ENCODE measurements at regions not wholly inside any gene's neighbourhood (a gene's known extent, or its start where the extent isn't known, plus 50 kb on each side); places are given as distances from the start of the nearest gene placed in this dataset.

DNA sequence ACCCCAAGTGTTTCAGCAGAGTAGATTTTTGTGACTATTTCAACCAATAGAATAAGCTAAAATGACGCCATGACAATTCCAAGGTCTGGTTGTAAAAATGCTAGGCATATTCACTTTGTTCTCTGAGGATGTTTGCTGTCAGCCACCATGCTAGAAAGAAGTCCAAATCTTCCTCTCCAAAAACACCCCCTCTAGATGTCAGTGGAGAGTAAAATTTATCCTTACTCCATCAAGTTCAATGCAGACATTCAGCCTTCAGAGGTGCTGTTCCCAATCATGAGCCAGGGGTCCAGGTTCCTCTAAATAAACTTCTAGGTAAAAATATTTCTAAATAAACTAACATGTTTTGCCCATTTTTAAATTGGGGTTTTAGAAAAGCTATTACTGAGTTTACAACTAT is 395.4 kb upstream of the ADAMTS5 start:
- H3K4ac ChIP-seq (ENCODE audit: low read depth in 1 of 2, low read length in 2 of 2), result no peak overlapping the region
- no peak overlapping the region for H2BK12ac ChIP-seq (ENCODE audit: low read length in 2 of 2)
- no peaks in the 10 kb centered on the region for H3K27me3 ChIP-seq (ENCODE audit: control insufficient read depth in 1 of 2, insufficient read depth in 1 of 2, low read length in 2 of 2)
- no peak overlapping the region for H4K91ac ChIP-seq (ENCODE audit: low read length)
- H2BK5ac ChIP-seq (ENCODE audit: low read depth, low read length, poor library complexity, severe bottlenecking), result no peak overlapping the region
- no peak for DNase-seq
- no peak overlapping the region for H3K27ac ChIP-seq (ENCODE audit: low read length, poor library complexity, severe bottlenecking)
- H3K4me3 ChIP-seq (ENCODE audit: insufficient read depth in 1 of 2, low read depth in 1 of 2, low read length in 2 of 2), result no peak overlapping the region
- H3K18ac ChIP-seq (ENCODE audit: low read depth in 1 of 2, low read length in 2 of 2), result peak overlapping the region in 1 of 2 experiments; percentile 21
- peaks cover 2% of the 10 kb centered on the region for H3K4me1 ChIP-seq (ENCODE audit: control insufficient read depth, insufficient read depth, low read depth, low read length)
- H2BK15ac ChIP-seq (ENCODE audit: low read depth, poor library complexity, severe bottlenecking), result no peak overlapping the region
- H3K79me1 ChIP-seq (replicated peaks; ENCODE audit: low read length, poor library complexity, severe bottlenecking), result no peaks in the 10 kb centered on the region
- no peak overlapping the region for H3K23ac ChIP-seq (ENCODE audit: low read length in 2 of 2)
- no peak overlapping the region for H2AFZ ChIP-seq (ENCODE audit: low read depth, low read length)
- H3K36me3 ChIP-seq (ENCODE audit: control insufficient read depth in 1 of 2, insufficient read depth in 2 of 2, low read depth in 1 of 2, low read length in 2 of 2), result no peaks in the 10 kb centered on the region
- no peak overlapping the region for H4K8ac ChIP-seq (ENCODE audit: low read length)
- H3K14ac ChIP-seq (ENCODE audit: low read length in 2 of 2), result no peak overlapping the region
- no peak overlapping the region for H3K4me2 ChIP-seq (ENCODE audit: low read length, poor library complexity, severe bottlenecking)
- no CpG with 5 or more reads among the region's 1 CpG for WGBS
- H2AK5ac ChIP-seq (ENCODE audit: low read length, severe bottlenecking), result no peak overlapping the region
- H3K9ac ChIP-seq (ENCODE audit: low read length), result no peak overlapping the region
- H2BK120ac ChIP-seq (ENCODE audit: low read depth, low read length), result no peak overlapping the region
- no peaks in the 10 kb centered on the region for H3K9me3 ChIP-seq (ENCODE audit: control insufficient read depth, low read length)

DNA sequence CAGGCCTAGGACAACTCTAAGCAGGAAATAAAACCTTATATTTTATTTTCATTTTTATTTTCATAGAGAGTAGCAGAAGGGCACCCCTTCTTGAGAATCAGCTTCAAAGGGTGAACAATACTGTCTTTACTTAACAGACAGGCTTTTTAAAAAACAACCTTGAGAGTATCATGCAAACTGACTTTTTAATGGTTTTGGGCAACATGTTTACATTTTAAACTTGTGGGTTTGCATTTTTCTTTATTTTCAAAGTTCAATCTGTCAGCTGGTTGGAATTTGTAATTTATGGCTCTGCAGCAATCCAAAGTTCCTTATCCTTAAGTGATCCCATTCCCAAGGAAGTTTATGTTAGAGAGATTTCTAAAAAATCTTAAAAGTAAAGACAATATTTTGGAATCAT is 392.3 kb upstream of the ADAMTS5 start:
- Histone ChIP-seq H3K27me3 (ENCODE audit: control insufficient read depth in 1 of 2, insufficient read depth in 1 of 2, low read length in 2 of 2) (no peaks in the 10 kb centered on the region), H3K4me3 (ENCODE audit: insufficient read depth in 1 of 2, low read depth in 1 of 2, low read length in 2 of 2) (no peak overlapping the region), H2BK15ac (ENCODE audit: low read depth, poor library complexity, severe bottlenecking) (no peak overlapping the region), H3K9ac (ENCODE audit: low read length) (no peak overlapping the region), H3K14ac (ENCODE audit: low read length in 2 of 2) (no peak overlapping the region), H4K8ac (ENCODE audit: low read length) (no peak overlapping the region), H3K79me1 (replicated peaks; ENCODE audit: low read length, poor library complexity, severe bottlenecking) (no peaks in the 10 kb centered on the region), H3K36me3 (ENCODE audit: control insufficient read depth in 1 of 2, insufficient read depth in 2 of 2, low read depth in 1 of 2, low read length in 2 of 2) (no peaks in the 10 kb centered on the region), H3K27ac (ENCODE audit: low read length, poor library complexity, severe bottlenecking) (no peak overlapping the region), H3K9me3 (ENCODE audit: control insufficient read depth, low read length) (no peaks in the 10 kb centered on the region), H3K4ac (ENCODE audit: low read depth in 1 of 2, low read length in 2 of 2) (no peak overlapping the region), H2BK5ac (ENCODE audit: low read depth, low read length, poor library complexity, severe bottlenecking) (no peak overlapping the region), H2AK5ac (ENCODE audit: low read length, severe bottlenecking) (no peak overlapping the region), H3K18ac (ENCODE audit: low read depth in 1 of 2, low read length in 2 of 2) (no peak overlapping the region), H4K91ac (ENCODE audit: low read length) (no peak overlapping the region), H2BK120ac (ENCODE audit: low read depth, low read length) (no peak overlapping the region), H3K23ac (ENCODE audit: low read length in 2 of 2) (no peak overlapping the region), H2BK12ac (ENCODE audit: low read length in 2 of 2) (no peak overlapping the region), H3K4me1 (ENCODE audit: control insufficient read depth, insufficient read depth, low read depth, low read length) (no peaks in the 10 kb centered on the region), H3K4me2 (ENCODE audit: low read length, poor library complexity, severe bottlenecking) (no peak overlapping the region), H2AFZ (ENCODE audit: low read depth, low read length) (no peak overlapping the region)
- DNase-seq, result peak; percentile 60

DNA sequence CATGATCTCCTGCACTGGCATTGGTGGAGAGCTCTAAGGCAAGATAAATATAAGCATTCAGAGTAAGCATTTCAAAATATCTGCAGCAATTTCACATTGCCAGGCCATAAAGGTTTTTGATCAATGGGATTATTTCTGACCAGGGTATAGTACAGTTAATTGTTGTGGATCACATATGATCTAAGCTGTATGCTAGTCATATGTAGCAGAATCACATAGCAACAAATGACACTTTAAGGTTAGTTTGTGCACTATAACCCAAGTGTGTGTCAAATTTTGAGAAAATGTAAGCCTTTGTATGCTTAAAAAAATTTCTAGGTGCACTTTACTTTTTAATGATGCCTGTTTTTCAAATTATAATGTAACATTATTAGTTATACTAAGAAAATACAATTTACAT is 386.0 kb upstream of the ADAMTS5 start:
- DNase-seq, result no peak
- H3K4ac ChIP-seq (ENCODE audit: low read depth in 1 of 2, low read length in 2 of 2), result no peak overlapping the region
- H4K8ac ChIP-seq (ENCODE audit: low read length), result no peak overlapping the region
- no peak overlapping the region for H2BK12ac ChIP-seq (ENCODE audit: low read length in 2 of 2)
- H3K9ac ChIP-seq (ENCODE audit: low read length), result no peak overlapping the region
- H3K14ac ChIP-seq (ENCODE audit: low read length in 2 of 2), result no peak overlapping the region
- no peaks in the 10 kb centered on the region for H3K27me3 ChIP-seq (ENCODE audit: control insufficient read depth in 1 of 2, insufficient read depth in 1 of 2, low read length in 2 of 2)
- no peak overlapping the region for H2BK120ac ChIP-seq (ENCODE audit: low read depth, low read length)
- no peak overlapping the region for H3K23ac ChIP-seq (ENCODE audit: low read length in 2 of 2)
- no peaks in the 10 kb centered on the region for H3K36me3 ChIP-seq (ENCODE audit: control insufficient read depth in 1 of 2, insufficient read depth in 2 of 2, low read depth in 1 of 2, low read length in 2 of 2)
- no peaks in the 10 kb centered on the region for H3K79me1 ChIP-seq (replicated peaks; ENCODE audit: low read length, poor library complexity, severe bottlenecking)
- no peak overlapping the region for H3K18ac ChIP-seq (ENCODE audit: low read depth in 1 of 2, low read length in 2 of 2)
- no peaks in the 10 kb centered on the region for H3K9me3 ChIP-seq (ENCODE audit: control insufficient read depth, low read length)
- no peak overlapping the region for H2AK5ac ChIP-seq (ENCODE audit: low read length, severe bottlenecking)
- no peak overlapping the region for H4K91ac ChIP-seq (ENCODE audit: low read length)
- H2BK5ac ChIP-seq (ENCODE audit: low read depth, low read length, poor library complexity, severe bottlenecking), result no peak overlapping the region
- no peaks in the 10 kb centered on the region for H3K4me1 ChIP-seq (ENCODE audit: control insufficient read depth, insufficient read depth, low read depth, low read length)
- no peak overlapping the region for H2BK15ac ChIP-seq (ENCODE audit: low read depth, poor library complexity, severe bottlenecking)
- no peak overlapping the region for H3K27ac ChIP-seq (ENCODE audit: low read length, poor library complexity, severe bottlenecking)
- H3K4me3 ChIP-seq (ENCODE audit: insufficient read depth in 1 of 2, low read depth in 1 of 2, low read length in 2 of 2), result no peak overlapping the region
- no peak overlapping the region for H2AFZ ChIP-seq (ENCODE audit: low read depth, low read length)
- no peak overlapping the region for H3K4me2 ChIP-seq (ENCODE audit: low read length, poor library complexity, severe bottlenecking)

DNA sequence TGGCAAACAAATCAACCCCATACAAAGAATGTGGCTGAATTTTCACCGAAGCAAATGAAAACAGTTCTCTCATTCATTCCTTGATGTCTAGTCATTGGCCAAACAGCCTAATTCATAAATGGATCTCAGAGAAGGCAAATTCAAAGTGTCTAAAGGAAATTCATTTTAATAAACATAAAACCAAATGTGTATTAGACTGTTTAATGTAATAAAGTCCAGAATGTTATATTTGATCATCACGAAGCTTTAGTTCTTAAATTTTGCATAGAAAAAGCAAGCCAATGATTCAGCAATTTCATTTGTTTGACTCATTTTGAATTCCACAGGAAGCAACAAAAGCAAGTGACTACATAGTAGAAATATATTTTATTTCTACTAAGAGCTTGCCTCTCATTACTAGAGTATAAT is 379.2 kb upstream of the ADAMTS5 start:
- 0% methylated on average over 1 of the region's 2 CpGs for WGBS
- H3K27me3 ChIP-seq (ENCODE audit: control insufficient read depth in 1 of 2, insufficient read depth in 1 of 2, low read length in 2 of 2), result no peaks in the 10 kb centered on the region
- H2BK12ac ChIP-seq (ENCODE audit: low read length in 2 of 2), result no peak overlapping the region

More for the DNA sequence above, 379.2 kb upstream of the ADAMTS5 start:
- Histone ChIP-seq H3K23ac (ENCODE audit: low read length in 2 of 2) (no peak overlapping the region), H3K14ac (ENCODE audit: low read length in 2 of 2) (no peak overlapping the region), H3K36me3 (ENCODE audit: control insufficient read depth in 1 of 2, insufficient read depth in 2 of 2, low read depth in 1 of 2, low read length in 2 of 2) (no peaks in the 10 kb centered on the region), H3K4me2 (ENCODE audit: low read length, poor library complexity, severe bottlenecking) (no peak overlapping the region), H3K18ac (ENCODE audit: low read depth in 1 of 2, low read length in 2 of 2) (no peak overlapping the region), H3K9me3 (ENCODE audit: control insufficient read depth, low read length) (no peaks in the 10 kb centered on the region), H2BK15ac (ENCODE audit: low read depth, poor library complexity, severe bottlenecking) (no peak overlapping the region), H2AK5ac (ENCODE audit: low read length, severe bottlenecking) (no peak overlapping the region), H2BK5ac (ENCODE audit: low read depth, low read length, poor library complexity, severe bottlenecking) (no peak overlapping the region), H2AFZ (ENCODE audit: low read depth, low read length) (no peak overlapping the region), H3K9ac (ENCODE audit: low read length) (peak overlapping the region; percentile 65), H3K4me1 (ENCODE audit: control insufficient read depth, insufficient read depth, low read depth, low read length) (no peaks in the 10 kb centered on the region), H4K8ac (ENCODE audit: low read length) (no peak overlapping the region), H2BK120ac (ENCODE audit: low read depth, low read length) (no peak overlapping the region), H3K27ac (ENCODE audit: low read length, poor library complexity, severe bottlenecking) (peak overlapping the region; percentile 26), H4K91ac (ENCODE audit: low read length) (no peak overlapping the region), H3K4me3 (ENCODE audit: insufficient read depth in 1 of 2, low read depth in 1 of 2, low read length in 2 of 2) (no peak overlapping the region), H3K4ac (ENCODE audit: low read depth in 1 of 2, low read length in 2 of 2) (no peak overlapping the region), H3K79me1 (replicated peaks; ENCODE audit: low read length, poor library complexity, severe bottlenecking) (no peaks in the 10 kb centered on the region)
- DNase-seq, result peak; percentile 28
